ENCODE measurements at regions not wholly inside any gene's neighbourhood (a gene's known extent, or its start where the extent isn't known, plus 50 kb on each side); places are given as distances from the start of the nearest gene placed in this dataset.

DNA sequence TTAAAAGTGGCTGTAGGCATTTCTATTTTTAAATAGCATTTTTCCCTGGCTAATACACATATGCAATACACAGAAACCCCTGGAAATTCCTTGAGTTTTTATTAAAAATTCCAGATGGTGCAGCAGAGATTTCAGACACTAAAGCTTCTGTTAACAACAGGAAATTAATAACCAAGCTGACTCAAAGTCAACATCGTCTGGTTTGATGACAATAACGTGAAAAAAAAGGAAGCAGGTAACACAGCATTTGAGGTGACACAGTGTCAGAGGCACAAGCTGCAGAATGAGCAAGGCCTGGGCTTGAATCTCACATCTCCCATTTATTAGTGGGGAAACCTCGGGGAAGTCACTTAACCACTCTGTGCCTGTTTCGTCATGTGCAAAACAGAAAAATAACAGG lies 64.6 kb upstream of the GJB5 start:
- peaks cover 0 to 59% (median 43%) of the 10 kb centered on the region in 7 donors for H3K27me3 ChIP-seq
- no peaks in the 10 kb centered on the region for H3K4me1 ChIP-seq
- H3K27ac ChIP-seq, result no peak overlapping the region
- no peak overlapping the region for H3K4me3 ChIP-seq
- ATAC-seq, result no peak
- 57 to 62% methylated on average over 4 of the region's 4 CpGs for WGBS, 2 donors
- H3K9me3 ChIP-seq, result peaks cover 0 to 16% (median 0%) of the 10 kb centered on the region in 11 donors
- intact Hi-C loops (cut with DNase I), result no loop called here
- no peak for TF ChIP-seq CTCF (IDR thresholded peaks at IDR 0.05)
- no peak for DNase-seq
- no peaks in the 10 kb centered on the region for H3K36me3 ChIP-seq

- no peak for ATAC-seq
- Histone ChIP-seq H3K4me3 (no peak overlapping the region), H3K9me3 (peaks cover 0 to 8% (median 0%) of the 10 kb centered on the region in 11 donors), H3K27ac (no peak overlapping the region), H3K36me3 (no peaks in the 10 kb centered on the region), H3K27me3 (peaks cover 0 to 43% (median 28%) of the 10 kb centered on the region in 7 donors), H3K4me1 (no peaks in the 10 kb centered on the region)
- intact Hi-C loops (cut with DNase I), result no loop called here
- DNase-seq, result no peak
- no peak for TF ChIP-seq CTCF (IDR thresholded peaks at IDR 0.05)
- WGBS, 2 donors, result 87 to 95% methylated on average over 2 of the region's 2 CpGs
These were observed 61.8 kb upstream of the GJB5 start for GRCh38 chr1:34693081-34693480.

DNA sequence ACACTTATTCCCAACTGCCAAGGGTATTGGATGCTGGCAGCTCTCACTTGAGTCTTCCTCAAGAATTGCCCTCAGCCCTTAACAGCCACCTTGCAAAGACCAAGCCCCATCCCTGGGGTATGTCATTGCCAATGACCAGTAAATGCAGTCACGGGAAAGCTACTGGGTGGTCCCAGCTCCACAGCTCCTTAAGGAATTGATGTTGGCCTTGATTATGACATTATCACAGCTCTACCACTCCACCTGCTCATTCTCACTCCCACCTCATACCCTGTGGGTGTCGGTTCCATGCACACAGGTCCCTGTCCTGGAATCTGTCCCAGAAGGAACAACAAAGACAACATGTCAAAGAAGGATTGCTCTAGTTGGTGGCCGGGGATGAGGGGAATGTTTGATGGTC lies 60.5 kb upstream of the GJB5 start:
- 72 to 76% methylated on average over 3 of the region's 3 CpGs for WGBS, 2 donors
- H3K4me1 ChIP-seq, result no peaks in the 10 kb centered on the region
- H3K9me3 ChIP-seq, result peaks cover 0 to 8% (median 0%) of the 10 kb centered on the region in 11 donors
- peaks cover 0 to 34% (median 16%) of the 10 kb centered on the region in 7 donors for H3K27me3 ChIP-seq
- intact Hi-C loops (cut with DNase I), result no loop called here
- no peak overlapping the region for H3K27ac ChIP-seq
- no peak for DNase-seq
- TF ChIP-seq CTCF (IDR thresholded peaks at IDR 0.05), result no peak
- no peaks in the 10 kb centered on the region for H3K36me3 ChIP-seq
- no peak for ATAC-seq
- H3K4me3 ChIP-seq, result no peak overlapping the region

- no peak overlapping the region for H3K4me3 ChIP-seq
- H3K9me3 ChIP-seq, result peaks cover 0 to 8% (median 0%) of the 10 kb centered on the region in 11 donors
- no peaks in the 10 kb centered on the region for H3K4me1 ChIP-seq
- H3K36me3 ChIP-seq, result no peaks in the 10 kb centered on the region
- intact Hi-C loops (cut with DNase I), result no loop called here
- ATAC-seq (no peak), DNase-seq (no peak)
- H3K27ac ChIP-seq, result no peak overlapping the region
- peaks cover 0 to 28% (median 14%) of the 10 kb centered on the region in 7 donors for H3K27me3 ChIP-seq
- WGBS, 2 donors, result 84 to 85% methylated on average over 7 of the region's 7 CpGs
- TF ChIP-seq CTCF (IDR thresholded peaks at IDR 0.05), result no peak
These were observed 59.3 kb upstream of the GJB5 start for GRCh38 chr1:34695580-34695979.
